ENCODE measurements at regions not wholly inside any gene's neighbourhood (a gene's known extent, or its start where the extent isn't known, plus 50 kb on each side); places are given as distances from the start of the nearest gene placed in this dataset.
A peak's percentile ranks its signal among the peaks of the same experiment; 100 is the strongest.

DNA sequence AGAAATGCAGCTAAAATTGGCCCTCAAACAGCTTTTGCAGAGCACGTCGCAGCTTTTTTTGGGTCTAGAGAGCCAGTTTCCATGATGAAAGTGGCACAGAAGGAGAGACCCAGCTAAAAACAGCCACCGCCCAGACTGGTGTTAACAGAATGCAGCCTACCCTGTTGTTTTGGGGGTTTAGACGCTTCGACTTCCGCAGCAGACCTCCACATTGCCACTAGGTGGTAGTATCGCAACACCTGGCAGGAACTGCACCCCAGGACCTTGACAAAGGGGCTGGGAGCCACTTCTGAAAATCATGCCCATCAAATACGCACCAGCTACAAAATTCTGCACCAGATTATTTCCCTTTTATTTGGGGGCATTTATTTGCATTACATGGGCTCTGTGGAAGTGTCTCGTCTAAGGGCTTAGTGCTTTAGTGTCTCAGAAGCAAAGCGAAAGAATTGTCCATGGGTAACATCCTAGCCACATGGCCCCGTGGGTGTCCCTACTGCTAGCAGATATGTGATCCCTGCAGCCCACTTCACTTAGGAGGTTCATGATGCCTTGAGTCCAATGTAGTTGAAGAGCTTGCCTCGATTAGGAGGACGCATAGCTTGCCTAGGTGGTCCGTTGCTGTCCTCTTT lies 167.1 kb downstream of the HAPSTR1 start:
- Histone ChIP-seq H3K27ac (replicated peaks) (no peak overlapping the region), H3K4me3 (replicated peaks; ENCODE audit: insufficient read depth, low read length) (no peak overlapping the region), H3K27me3 (ENCODE audit: insufficient read depth, poor library complexity, severe bottlenecking) (no peaks in the 10 kb centered on the region)
- TF ChIP-seq SPI1 (IDR thresholded peaks at IDR 0.05; ENCODE audit: borderline replicate concordance, low read depth) (peak; percentile 61; the same call in 1 of the 2 replicates), POLR2AphosphoS5 (IDR thresholded peaks at IDR 0.05; ENCODE audit: low read depth) (no peak)
- TF ChIP-seq, protein P1, sequence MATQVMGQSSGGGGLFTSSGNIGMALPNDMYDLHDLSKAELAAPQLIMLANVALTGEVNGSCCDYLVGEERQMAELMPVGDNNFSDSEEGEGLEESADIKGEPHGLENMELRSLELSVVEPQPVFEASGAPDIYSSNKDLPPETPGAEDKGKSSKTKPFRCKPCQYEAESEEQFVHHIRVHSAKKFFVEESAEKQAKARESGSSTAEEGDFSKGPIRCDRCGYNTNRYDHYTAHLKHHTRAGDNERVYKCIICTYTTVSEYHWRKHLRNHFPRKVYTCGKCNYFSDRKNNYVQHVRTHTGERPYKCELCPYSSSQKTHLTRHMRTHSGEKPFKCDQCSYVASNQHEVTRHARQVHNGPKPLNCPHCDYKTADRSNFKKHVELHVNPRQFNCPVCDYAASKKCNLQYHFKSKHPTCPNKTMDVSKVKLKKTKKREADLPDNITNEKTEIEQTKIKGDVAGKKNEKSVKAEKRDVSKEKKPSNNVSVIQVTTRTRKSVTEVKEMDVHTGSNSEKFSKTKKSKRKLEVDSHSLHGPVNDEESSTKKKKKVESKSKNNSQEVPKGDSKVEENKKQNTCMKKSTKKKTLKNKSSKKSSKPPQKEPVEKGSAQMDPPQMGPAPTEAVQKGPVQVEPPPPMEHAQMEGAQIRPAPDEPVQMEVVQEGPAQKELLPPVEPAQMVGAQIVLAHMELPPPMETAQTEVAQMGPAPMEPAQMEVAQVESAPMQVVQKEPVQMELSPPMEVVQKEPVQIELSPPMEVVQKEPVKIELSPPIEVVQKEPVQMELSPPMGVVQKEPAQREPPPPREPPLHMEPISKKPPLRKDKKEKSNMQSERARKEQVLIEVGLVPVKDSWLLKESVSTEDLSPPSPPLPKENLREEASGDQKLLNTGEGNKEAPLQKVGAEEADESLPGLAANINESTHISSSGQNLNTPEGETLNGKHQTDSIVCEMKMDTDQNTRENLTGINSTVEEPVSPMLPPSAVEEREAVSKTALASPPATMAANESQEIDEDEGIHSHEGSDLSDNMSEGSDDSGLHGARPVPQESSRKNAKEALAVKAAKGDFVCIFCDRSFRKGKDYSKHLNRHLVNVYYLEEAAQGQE (IDR thresholded peaks at IDR 0.05; ENCODE audit: insufficient replicate concordance, low read depth) = no peak
- TF ChIP-seq, protein P2, sequence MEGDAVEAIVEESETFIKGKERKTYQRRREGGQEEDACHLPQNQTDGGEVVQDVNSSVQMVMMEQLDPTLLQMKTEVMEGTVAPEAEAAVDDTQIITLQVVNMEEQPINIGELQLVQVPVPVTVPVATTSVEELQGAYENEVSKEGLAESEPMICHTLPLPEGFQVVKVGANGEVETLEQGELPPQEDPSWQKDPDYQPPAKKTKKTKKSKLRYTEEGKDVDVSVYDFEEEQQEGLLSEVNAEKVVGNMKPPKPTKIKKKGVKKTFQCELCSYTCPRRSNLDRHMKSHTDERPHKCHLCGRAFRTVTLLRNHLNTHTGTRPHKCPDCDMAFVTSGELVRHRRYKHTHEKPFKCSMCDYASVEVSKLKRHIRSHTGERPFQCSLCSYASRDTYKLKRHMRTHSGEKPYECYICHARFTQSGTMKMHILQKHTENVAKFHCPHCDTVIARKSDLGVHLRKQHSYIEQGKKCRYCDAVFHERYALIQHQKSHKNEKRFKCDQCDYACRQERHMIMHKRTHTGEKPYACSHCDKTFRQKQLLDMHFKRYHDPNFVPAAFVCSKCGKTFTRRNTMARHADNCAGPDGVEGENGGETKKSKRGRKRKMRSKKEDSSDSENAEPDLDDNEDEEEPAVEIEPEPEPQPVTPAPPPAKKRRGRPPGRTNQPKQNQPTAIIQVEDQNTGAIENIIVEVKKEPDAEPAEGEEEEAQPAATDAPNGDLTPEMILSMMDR (IDR thresholded peaks at IDR 0.05; ENCODE audit: insufficient read depth, low read length) = peak; percentile 62
- peak in 1 of 2 experiments; percentile 37 for DNase-seq (ENCODE audit: low read depth in 1 of 2, low spot score in 1 of 2)

DNA sequence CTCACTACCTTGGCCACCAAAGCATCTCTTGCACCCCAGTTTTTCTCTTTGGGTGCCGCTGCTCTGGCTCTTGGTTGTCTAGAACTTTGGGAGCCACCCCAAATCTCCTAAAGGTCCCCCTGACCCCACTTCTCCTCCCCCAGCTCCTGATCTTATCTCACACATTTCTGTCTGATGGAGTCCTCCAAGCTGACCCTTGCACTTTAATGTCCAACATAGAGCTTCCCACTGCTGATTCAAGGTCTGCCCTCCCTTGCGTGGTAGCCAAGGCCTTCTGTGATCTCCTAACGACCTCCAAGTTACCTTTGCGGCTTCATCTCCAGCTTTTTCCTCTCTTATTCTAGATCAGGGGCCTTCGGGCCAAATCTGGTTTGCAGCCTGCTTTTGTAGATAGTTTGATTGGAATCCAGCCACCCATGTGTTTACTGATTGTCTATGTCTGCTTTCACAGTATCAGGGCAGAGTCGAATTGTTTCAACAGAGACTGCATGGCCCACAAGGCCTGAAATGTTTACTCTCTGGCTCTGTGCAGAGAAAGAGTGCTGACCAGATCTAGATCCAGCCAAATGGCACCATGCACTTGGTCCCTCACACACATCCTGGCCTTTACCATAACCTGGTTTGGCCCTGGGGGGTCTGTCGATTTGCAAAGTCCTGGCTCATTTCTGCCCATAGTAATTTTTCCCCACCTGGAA lies 168.6 kb downstream of the HAPSTR1 start:
- no peak for TF ChIP-seq GABPA (IDR thresholded peaks at IDR 0.05; ENCODE audit: low read depth)
- no peak for TF ChIP-seq POLR2AphosphoS5 (IDR thresholded peaks at IDR 0.05; ENCODE audit: low read depth)
- TF ChIP-seq, protein P2 (IDR thresholded peaks at IDR 0.05; ENCODE audit: insufficient read depth, low read length) = no peak
- H3K4me3 ChIP-seq (replicated peaks; ENCODE audit: insufficient read depth, low read length) = no peak overlapping the region
- no peaks in the 10 kb centered on the region for H3K27me3 ChIP-seq (ENCODE audit: insufficient read depth, poor library complexity, severe bottlenecking)
- no peak for DNase-seq (ENCODE audit: low read depth in 1 of 2, low spot score in 1 of 2)
- no peak overlapping the region for H3K27ac ChIP-seq (replicated peaks)

DNA sequence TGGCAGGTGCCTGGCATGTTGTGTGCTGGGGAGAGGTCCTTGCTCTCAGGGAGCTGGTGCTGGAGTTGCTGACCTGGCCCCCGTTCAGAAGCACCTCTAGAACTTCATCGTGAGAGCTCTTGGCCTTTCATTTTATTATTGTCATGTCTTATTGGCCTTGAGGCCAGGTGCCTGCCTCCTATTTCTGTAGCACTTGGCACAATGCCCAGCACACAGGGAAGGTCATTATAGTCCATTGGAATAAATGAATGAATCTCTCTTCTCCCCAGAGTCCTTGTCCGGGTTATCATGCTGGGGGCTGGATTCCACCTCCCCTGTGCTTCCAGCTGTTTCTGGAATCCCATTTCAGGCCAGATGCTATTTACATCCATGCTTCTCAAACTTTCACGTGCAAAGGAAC lies 169.2 kb downstream of the HAPSTR1 start:
- Histone ChIP-seq H3K27me3 (ENCODE audit: insufficient read depth, poor library complexity, severe bottlenecking) (no peaks in the 10 kb centered on the region), H3K4me3 (replicated peaks; ENCODE audit: insufficient read depth, low read length) (no peak overlapping the region), H3K27ac (replicated peaks) (no peak overlapping the region)
- no peak for DNase-seq (ENCODE audit: low read depth in 1 of 2, low spot score in 1 of 2)
- TF ChIP-seq POLR2AphosphoS5 (IDR thresholded peaks at IDR 0.05; ENCODE audit: low read depth) = no peak
- TF ChIP-seq, protein P1 (IDR thresholded peaks at IDR 0.05; ENCODE audit: insufficient replicate concordance, low read depth) = no peak
- TF ChIP-seq GABPA (IDR thresholded peaks at IDR 0.05; ENCODE audit: low read depth) = no peak
- no peak for TF ChIP-seq SPI1 (IDR thresholded peaks at IDR 0.05; ENCODE audit: borderline replicate concordance, low read depth)
- TF ChIP-seq, protein P2 (IDR thresholded peaks at IDR 0.05; ENCODE audit: insufficient read depth, low read length) = no peak
